ENCODE measurements at regions not wholly inside any gene's neighbourhood (a gene's known extent, or its start where the extent isn't known, plus 50 kb on each side); places are given as distances from the start of the nearest gene placed in this dataset.
"Not testable (repeated sequence)": the region's sequence is repeated elsewhere in the genome, so short reads cannot be mapped to it uniquely, and the experiment has no call there.

GRCh38 chr7:131942287-131943150 is 386.1 kb upstream of the PODXL start:
- no peaks in the 10 kb centered on the region for H3K4me1 ChIP-seq
- peaks cover 23% of the 10 kb centered on the region for H3K27me3 ChIP-seq
- H3K4me3 ChIP-seq, result no peak overlapping the region
- TF ChIP-seq CTCF (IDR thresholded peaks at IDR 0.05), result no peak
- intact Hi-C loops (cut with DNase I), result no loop called here
- H3K27ac ChIP-seq, result no peak overlapping the region
- no peaks in the 10 kb centered on the region for H3K36me3 ChIP-seq
- DNase-seq (no peak), ATAC-seq (no peak)
- no peaks in the 10 kb centered on the region for H3K9me3 ChIP-seq

DNA sequence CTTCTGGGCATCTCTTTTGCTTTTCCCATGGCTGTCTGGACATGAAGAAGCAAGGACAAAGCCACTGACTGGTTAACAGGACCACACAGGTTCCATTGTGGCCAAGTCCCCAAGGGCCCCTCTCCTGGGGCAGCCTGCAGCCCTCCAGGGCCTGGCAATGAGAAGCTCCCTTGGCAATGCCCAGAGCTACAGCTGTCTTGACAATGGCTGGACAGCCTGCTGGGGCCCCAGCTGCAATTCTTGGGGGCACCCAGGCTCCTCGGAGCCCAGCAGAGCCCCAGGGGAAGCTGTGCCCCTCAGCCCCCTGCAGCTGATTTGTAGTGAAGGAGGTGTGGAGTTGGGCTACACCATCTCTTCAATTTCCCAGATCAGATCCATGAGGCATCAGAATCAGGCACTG is 384.9 kb upstream of the PODXL start:
- no peak overlapping the region for H3K27ac ChIP-seq
- H3K4me1 ChIP-seq, result no peaks in the 10 kb centered on the region
- no peak for ATAC-seq
- DNase-seq, result no peak
- TF ChIP-seq CTCF (IDR thresholded peaks at IDR 0.05), result no peak
- intact Hi-C loops (cut with DNase I), result no loop called here
- no peaks in the 10 kb centered on the region for H3K9me3 ChIP-seq
- no peaks in the 10 kb centered on the region for H3K36me3 ChIP-seq
- no peak overlapping the region for H3K4me3 ChIP-seq
- H3K27me3 ChIP-seq, result peaks cover 19% of the 10 kb centered on the region

DNA sequence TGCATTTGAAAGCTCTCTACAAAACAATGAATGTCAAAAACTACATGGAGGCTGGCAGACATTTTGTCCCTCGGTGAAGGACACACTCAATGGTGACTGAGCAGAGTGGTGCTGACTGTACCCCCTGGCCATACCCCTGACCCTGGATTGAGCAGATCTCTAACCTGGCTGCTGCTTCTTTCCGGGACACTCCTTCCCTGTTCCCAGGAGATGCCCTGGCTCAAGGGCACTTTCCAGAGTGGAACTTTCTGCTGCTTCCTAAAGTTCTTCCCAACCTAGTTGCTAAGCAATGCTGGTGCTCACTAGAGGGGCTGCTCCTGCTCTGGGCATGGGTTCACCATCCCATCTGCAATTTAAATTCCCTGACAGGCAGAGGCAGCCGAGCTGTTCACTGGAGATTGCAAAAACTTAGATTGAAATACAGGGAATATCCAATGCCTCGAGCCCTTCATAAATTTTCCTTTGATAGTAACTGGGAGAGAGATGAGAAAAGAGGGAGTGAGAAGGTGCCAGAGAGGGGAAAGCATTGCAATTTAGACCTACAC is 384.3 kb upstream of the PODXL start:
- no peak for ATAC-seq
- TF ChIP-seq CTCF (IDR thresholded peaks at IDR 0.05), result no peak
- intact Hi-C loops (cut with DNase I), result no loop called here

DNA sequence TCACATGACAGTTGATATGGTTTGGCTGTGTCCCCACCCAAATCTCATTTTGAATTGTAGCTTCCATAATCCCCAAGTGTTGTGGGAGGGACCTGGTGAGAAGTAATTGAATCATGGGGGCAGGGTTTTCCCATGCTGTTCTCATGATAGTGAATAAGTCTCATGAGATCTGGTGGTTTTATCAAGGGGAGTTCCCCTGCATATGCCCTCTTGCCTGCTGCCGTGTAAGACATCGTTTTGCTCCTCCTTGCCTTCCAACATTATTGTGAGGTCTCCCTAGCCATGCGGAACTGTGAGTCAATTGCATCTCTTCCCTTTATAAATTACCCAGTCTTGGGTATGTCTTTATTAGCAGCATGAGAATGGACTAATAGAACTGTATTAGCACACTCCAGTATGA is 382.4 kb upstream of the PODXL start:
- DNase-seq; H3K36me3 ChIP-seq; H3K4me1 ChIP-seq; ATAC-seq; intact Hi-C loops (cut with DNase I); H3K4me3 ChIP-seq; H3K27me3 ChIP-seq; H3K9me3 ChIP-seq; H3K27ac ChIP-seq: not testable (repeated sequence)

More for the DNA sequence above, 384.3 kb upstream of the PODXL start:
- H3K27ac ChIP-seq, result no peak overlapping the region
- no peaks in the 10 kb centered on the region for H3K36me3 ChIP-seq
- H3K9me3 ChIP-seq, result no peaks in the 10 kb centered on the region
- no peak for DNase-seq
- peaks cover 13% of the 10 kb centered on the region for H3K27me3 ChIP-seq
- H3K4me3 ChIP-seq, result no peak overlapping the region
- H3K4me1 ChIP-seq, result no peaks in the 10 kb centered on the region

DNA sequence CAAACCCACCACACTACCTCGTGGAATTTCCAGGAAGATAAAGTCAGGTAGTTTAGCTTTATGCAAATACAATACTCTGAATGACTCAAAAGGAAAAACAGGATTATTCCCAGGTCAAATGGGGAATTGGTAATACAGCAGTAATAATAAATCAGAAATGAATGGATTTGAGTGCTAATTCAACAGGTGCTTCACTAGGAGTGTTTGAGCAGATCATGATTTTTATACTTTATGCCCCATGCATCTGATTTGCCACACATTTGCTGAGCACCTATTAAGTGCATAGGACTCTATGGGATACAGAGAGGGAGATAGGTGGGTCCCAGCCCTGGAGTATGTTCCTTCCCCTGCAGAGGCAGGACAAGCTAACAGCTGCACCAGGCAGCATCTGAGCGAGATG is 381.4 kb upstream of the PODXL start:
- Histone ChIP-seq H3K27ac (no peak overlapping the region), H3K4me3 (no peak overlapping the region), H3K9me3 (no peaks in the 10 kb centered on the region), H3K4me1 (no peaks in the 10 kb centered on the region), H3K36me3 (no peaks in the 10 kb centered on the region), H3K27me3 (no peaks in the 10 kb centered on the region)
- no peak for DNase-seq
- TF ChIP-seq CTCF (IDR thresholded peaks at IDR 0.05), result no peak
- intact Hi-C loops (cut with DNase I), result no loop called here
- no peak for ATAC-seq

GRCh38 chr7:131935180-131935579 is 378.8 kb upstream of the PODXL start:
- Histone ChIP-seq H3K36me3 (no peaks in the 10 kb centered on the region), H3K4me1 (no peaks in the 10 kb centered on the region), H3K27me3 (no peaks in the 10 kb centered on the region), H3K27ac (no peak overlapping the region), H3K9me3 (no peaks in the 10 kb centered on the region), H3K4me3 (no peak overlapping the region)
- no peak for DNase-seq
- intact Hi-C loops (cut with DNase I), result no loop called here
- ATAC-seq, result no peak
- TF ChIP-seq CTCF (IDR thresholded peaks at IDR 0.05), result no peak
